ENCODE measurements at regions not wholly inside any gene's neighbourhood (a gene's known extent, or its start where the extent isn't known, plus 50 kb on each side); places are given as distances from the start of the nearest gene placed in this dataset.

GRCh38 chr5:152007653-152008335, 83.1 kb upstream of the GLRA1 start:
- in situ Hi-C loops (cut with MboI; ENCODE audit: low sequenced_read_pairs in 4 of 4): no loop called here

DNA sequence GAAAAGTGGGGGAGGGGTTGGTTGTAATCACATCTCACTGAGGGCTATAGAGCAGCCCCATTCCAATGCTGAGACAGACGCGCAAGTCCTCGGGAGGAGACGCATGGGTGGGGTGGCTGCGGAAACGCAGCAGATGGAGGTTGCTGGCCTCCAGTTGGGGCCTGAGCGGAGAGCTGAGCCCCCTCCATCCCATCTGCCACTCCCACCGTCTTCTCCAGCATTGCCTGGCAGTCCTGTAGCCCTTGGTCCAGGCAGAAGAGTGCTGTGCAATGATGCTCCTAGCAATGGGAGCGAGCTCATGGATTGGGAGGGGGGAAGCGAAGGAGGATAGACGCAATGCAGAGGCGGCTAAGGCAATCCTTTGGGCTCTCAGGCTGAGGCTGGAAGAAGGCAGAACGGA, 79.4 kb upstream of the GLRA1 start:
- Histone ChIP-seq H3K4me3 (no peak overlapping the region), H3K4me1 (no peaks in the 10 kb centered on the region), H3K9me3 (no peaks in the 10 kb centered on the region), H3K27me3 (no peaks in the 10 kb centered on the region), H3K36me3 (no peaks in the 10 kb centered on the region), H3K27ac (no peak overlapping the region)
- no peak for ATAC-seq
- DNase-seq: no peak
- intact Hi-C loops (cut with DNase I; ENCODE audit: low total_unique reads): no loop called here
- TF ChIP-seq POLR2A (IDR thresholded peaks at IDR 0.05) (no peak), CTCF (IDR thresholded peaks at IDR 0.05 in 4 of 5, conservative IDR thresholded peaks at IDR 0.05 in 1 of 5) (no peak)
- in situ Hi-C loops (cut with MboI; ENCODE audit: low sequenced_read_pairs in 4 of 4): no loop called here

More at GRCh38 chr5:152007653-152008335, 83.1 kb upstream of the GLRA1 start:
- TF ChIP-seq POLR2A (IDR thresholded peaks at IDR 0.05) (no peak), CTCF (IDR thresholded peaks at IDR 0.05 in 4 of 5, conservative IDR thresholded peaks at IDR 0.05 in 1 of 5) (no peak)
- Histone ChIP-seq H3K4me3 (no peak overlapping the region), H3K4me1 (no peaks in the 10 kb centered on the region), H3K36me3 (no peaks in the 10 kb centered on the region), H3K9me3 (no peaks in the 10 kb centered on the region), H3K27me3 (no peaks in the 10 kb centered on the region), H3K27ac (no peak overlapping the region)
- intact Hi-C loops (cut with DNase I; ENCODE audit: low total_unique reads): no loop called here
- ATAC-seq: no peak
- no peak for DNase-seq
